ENCODE measurements at regions not wholly inside any gene's neighbourhood (a gene's known extent, or its start where the extent isn't known, plus 50 kb on each side); places are given as distances from the start of the nearest gene placed in this dataset.
"Not testable (repeated sequence)": the region's sequence is repeated elsewhere in the genome, so short reads cannot be mapped to it uniquely, and the experiment has no call there.

DNA sequence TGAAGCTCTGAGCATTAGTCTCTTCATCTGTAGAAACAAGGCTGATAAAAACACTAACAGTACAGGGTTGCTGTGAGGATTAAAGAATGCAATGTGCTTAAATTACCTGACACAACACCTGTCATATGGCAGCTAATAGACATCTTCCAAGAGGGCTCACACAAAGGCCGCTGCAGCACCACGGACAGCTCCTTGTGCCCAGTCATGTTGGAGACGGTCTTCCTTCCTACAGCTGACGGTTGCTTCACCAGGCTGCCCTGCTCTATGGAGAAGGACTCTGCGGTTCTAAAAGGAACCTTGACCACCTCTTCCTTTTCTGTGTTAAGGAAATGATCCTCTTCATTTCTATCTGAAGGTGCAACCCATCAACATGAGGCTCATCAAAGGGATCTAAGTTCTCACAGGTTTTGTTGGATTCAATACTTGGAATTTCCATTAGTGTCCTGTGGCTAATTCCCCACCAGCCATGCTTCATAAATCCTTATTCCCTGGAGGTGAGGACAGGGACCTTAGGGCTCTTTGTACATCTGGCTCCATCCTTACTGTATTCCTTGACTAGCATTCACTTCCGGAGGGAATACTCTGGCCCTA is 138.9 kb upstream of the CES5A start:
- no peak for DNase-seq (ENCODE audit: low read depth)

- DNase-seq (ENCODE audit: low read depth): no peak
Measured at GRCh38 chr16:56012482-56012811, 137.3 kb upstream of the CES5A start.

GRCh38 chr16:56011808-56012481 is 136.8 kb upstream of the CES5A start:
- no peak for DNase-seq (ENCODE audit: low read depth)

DNA sequence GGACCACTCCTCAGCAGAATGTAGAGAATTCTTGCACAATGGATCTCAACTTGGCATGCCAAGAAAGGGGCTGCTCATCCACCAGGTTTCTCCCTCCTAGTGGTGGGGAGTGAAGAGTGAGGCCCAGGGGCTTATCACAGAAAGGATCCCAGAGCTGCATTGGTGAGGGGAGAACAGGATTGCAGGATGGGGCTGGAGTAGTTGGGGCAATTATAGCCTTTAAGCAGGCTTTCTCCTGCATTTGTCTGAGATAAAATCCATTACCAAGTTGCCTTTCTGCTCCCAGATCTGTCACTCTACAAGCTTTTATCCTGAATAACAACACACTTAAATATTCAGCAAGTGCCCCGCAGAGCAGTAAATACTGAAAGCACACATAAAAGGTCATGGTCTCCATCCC is 130.8 kb upstream of the CES5A start:
- no peak for DNase-seq (ENCODE audit: low read depth)

GRCh38 chr16:55999683-56000082 is 124.5 kb upstream of the CES5A start:
- no peak for DNase-seq (ENCODE audit: low read depth)

DNA sequence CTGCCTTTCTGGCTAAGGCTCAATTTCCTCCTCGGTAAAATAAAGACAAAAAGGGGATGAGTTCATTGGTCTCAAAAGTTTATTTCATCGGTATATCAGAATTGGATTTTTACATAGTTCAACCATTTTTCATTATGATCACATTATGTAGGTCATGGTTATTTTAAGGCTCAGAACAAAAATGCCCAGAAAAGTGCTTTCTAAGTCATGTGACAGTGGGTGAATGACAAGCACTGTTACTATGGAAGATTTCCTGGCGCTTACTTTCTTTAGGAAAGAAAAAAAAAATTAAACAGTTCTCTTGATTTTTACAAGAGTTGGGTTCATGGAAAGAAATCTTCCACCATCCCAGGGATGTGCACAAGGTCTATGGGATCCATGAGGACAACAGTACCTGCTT is 117.9 kb upstream of the CES5A start:
- no peak for DNase-seq (ENCODE audit: low read depth)

DNA sequence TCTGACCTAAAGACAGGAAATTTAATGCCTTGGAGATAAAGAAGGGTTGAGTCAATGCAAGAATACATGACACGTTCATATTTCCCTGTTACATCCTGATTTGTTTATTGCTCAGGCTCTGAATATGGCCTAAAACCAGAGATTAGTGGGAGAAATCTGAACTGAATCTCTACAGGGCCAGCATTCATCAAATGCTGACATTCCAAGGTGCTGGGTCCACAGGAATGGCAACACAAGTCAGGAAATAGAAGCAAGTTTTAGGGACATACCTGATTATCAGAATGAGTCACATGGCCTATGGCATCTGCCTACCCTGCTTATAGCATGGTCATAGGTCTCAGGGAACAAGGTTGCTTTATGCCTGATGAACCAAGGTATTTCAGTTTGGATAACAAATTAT is 117.4 kb upstream of the CES5A start:
- DNase-seq (ENCODE audit: low read depth): no peak

GRCh38 chr16:55991843-55992242 is 116.7 kb upstream of the CES5A start:
- DNase-seq (ENCODE audit: low read depth): no peak

- no peak for DNase-seq (ENCODE audit: low read depth)
Measured at GRCh38 chr16:55989569-55989907, 114.4 kb upstream of the CES5A start.

DNA sequence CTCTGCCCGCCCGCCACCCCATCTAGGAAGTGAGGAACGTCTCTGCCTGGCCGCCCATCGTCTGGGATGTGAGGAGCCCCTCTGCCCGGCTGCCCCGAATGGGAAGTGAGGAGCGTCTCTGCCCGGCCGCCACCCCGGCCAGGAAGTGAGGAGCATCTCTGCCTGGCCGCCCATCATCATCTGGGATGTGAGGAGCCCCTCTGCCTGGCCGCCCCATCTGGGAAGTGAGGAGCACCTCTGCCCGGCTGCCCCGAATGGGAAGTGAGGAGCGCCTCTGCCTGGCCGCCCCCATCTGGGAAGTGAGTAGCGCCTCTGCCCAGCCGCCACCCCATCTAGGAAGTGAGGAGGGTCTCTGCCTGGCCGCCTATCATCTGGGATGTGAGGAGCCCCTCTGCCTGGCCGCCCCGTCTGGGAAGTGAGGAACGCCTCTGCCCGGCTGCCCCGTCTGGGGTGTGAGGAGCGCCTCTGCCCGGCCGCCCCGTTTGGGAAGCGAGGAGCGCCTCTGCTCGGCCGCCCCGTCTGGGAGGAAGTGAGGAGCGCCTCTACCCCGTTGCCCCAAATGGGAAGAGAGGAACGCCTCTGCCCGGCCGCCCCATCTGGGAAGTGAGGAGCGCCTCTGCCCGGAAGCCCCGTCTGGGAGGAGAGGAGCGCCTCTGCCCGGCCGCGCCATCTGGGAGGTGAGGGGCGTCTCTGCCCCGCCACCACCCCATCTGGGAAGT is 113.8 kb upstream of the CES5A start:
- DNase-seq (ENCODE audit: low read depth): not testable (repeated sequence)

- no peak for DNase-seq (ENCODE audit: low read depth)
Measured at GRCh38 chr16:55988013-55988412, 112.8 kb upstream of the CES5A start.

- DNase-seq (ENCODE audit: low read depth): no peak
Measured at GRCh38 chr16:55982597-55982996, 107.4 kb upstream of the CES5A start.

GRCh38 chr16:55981557-55981956 is 106.4 kb upstream of the CES5A start:
- DNase-seq (ENCODE audit: low read depth): no peak

DNA sequence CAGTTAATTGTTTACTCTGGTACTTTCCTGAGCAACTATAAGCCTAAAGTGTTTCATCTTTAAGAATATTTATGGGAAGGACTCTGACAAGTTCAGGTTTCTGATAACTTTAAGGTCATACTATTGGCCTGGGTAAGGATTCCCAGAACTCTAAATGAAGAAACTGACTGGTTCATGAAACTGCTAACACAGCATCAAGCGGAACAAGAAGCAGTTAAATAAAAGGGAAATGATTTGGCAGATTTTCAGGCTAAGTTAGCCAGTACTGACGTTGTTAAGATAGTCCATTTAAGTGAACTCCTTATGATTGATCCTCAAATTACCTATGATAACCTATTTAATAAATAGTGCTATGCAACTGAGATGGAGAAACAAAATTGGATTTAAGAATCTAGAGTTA is 101.6 kb upstream of the CES5A start:
- DNase-seq (ENCODE audit: low read depth): no peak

DNA sequence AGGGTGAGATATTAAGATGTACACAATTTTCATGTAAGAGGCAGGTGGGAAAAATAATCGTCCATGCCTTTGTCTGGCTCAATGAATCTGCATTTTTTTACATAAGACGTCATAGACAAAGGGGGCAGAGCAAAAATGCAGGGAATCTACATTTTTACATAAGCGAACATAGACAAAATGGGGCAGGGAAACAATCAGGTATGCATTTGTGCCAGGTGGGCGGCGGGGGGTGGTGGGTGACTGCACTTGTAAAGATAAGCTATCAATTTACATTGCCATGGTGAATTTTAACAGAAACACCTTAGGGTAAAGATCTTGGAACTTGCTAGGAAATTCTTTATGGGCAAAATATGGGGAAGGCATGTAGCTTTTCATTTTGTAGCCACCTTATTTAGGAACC is 96.3 kb upstream of the CES5A start:
- no peak for DNase-seq (ENCODE audit: low read depth)

DNA sequence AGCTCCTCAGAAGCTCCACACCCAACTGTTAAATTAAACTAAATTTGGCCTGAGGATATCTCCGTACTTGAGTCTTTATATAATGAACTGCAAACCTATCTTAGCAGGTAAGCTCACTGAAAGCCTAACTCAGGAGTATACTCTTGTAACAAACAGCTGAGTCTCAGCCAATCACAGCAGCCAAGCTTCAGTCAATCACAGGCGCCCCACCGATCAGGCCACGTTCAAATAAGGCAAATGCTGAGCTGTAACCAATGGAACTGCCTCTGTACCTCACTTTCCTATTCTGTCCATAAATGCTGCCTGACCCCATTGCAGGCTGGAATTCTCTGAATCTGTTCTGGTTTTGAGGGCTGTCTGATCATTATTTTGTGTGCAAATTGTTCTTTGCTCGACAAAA is 93.0 kb upstream of the CES5A start:
- DNase-seq (ENCODE audit: low read depth): no peak

GRCh38 chr16:55964923-55965475 is 89.8 kb upstream of the CES5A start:
- DNase-seq (ENCODE audit: low read depth): no peak

DNA sequence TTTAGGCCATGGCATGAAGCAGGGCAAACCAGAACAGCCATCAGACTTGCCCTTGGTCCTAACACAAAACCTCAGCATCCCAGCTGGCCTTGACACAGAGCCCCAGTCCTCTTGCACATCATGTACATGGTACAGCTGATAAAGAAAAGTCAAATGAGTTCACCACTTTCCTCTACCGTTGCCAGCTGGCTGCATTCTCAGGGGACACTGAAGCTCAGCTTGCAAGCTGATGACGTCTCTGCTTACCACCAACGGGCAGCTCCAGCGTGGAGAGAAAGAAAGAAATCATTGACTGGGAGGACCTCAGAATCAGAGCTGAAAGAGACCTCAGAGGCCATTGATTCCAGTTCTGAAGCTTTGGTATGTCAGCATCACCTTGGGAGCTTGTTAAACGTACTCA is 80.7 kb upstream of the CES5A start:
- no peak for DNase-seq (ENCODE audit: low read depth)

DNA sequence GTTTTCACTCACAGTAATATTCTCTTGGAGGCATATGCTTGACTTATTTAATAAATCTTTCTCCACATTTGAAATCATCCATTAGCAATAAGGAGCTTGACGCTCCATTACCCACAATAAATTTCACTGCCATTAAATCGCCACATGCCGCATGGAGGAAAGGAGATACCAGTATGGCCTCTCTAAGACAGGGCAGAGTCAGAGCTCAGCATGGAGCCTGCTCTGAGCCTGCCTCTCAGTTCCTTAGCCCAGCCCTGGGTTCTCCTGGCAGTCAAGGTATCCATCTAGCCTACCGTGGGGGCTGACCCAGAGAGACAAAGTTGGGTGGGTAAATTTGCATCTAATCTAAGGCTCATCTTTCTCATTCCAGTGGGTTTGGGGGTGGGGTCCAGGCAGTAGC is 80.3 kb upstream of the CES5A start:
- DNase-seq (ENCODE audit: low read depth): no peak

DNA sequence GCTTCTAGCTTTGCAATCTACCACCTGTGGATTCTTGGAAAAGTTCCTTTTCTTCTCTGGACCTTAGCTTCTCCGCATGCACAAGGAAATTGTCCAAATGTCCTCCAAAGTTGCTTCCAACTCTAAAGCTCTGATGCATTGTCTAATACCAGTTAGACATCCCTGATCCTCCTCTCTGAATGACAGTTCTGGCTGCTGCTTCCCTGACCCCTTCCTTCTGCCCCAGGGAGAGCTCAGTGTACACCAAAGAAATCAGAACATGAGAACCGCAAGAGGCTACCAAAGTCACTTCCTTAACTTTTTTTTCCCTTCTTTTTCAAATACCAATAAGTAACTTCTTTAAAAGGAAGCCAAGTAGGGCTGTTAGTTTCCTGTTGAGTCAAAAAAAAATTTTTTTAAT is 79.7 kb upstream of the CES5A start:
- DNase-seq (ENCODE audit: low read depth): no peak

DNA sequence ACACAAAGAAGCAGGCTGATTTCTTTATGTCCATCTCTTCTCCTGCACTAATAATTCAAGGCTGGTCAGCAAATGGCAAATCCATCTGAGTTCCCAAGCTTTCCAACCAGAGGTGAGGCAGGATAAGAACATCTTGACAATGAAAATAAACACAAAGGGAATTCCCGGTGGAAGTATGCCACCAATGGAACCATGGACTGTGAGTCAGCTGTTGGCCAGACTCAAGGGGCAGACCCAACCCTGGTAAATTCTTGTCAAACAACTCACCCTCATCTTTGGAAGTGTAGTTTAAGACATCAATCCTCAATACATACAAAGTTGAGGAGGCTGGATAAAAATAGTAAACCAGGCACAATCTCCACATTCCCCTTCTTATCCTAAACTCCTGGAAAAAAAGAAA is 74.3 kb upstream of the CES5A start:
- DNase-seq (ENCODE audit: low read depth): peak; percentile 9

GRCh38 chr16:55948230-55948629 is 73.1 kb upstream of the CES5A start:
- no peak for DNase-seq (ENCODE audit: low read depth)

DNA sequence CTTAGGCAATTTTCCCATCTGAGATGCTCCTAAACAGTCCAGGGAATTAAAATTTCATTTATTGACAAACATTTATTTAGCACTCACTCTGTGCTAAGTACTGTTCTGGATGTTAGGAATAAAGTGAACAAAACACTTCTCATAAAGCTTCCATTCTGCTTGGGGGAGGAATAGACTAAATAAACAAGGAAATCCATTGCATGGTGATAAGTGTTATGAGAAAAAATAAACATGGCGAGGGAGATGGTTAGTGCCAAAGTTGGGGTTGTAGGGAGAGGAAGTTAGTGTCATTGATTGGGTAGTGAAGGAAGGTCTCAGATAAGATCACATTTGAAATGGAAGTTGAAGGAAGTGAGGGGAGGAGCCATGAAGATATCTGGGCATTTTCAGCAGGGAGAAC is 72.2 kb upstream of the CES5A start:
- no peak for DNase-seq (ENCODE audit: low read depth)

DNA sequence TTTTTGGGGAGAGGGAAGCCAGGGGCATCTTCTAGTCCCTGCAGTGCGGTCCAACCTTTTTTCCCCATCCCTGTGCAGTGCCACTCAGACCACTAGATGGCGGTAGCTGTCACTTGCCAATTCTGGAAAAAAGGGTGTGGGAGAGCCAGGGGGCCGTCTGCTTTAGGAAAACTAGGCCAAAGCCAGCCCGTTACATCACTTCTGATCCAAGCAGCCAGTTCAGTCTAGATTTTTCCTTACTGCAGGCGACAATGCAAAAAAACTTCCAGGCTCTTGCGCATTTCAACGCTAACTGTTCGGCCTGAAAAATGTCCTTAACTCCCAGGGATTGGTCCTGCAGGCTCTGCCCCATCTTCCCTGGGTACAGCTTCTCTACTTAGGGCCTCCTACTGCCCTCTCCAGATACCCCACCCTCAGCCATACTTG is 69.2 kb upstream of the CES5A start:
- peak; percentile 13 for DNase-seq (ENCODE audit: low read depth)

All from HS-5 (cell line).